C1 segment of cervical spinal cord (tissue), 14 donors: ENCODE measurements at regions not wholly inside any gene's neighbourhood (a gene's known extent, or its start where the extent isn't known, plus 50 kb on each side); places are given as distances from the start of the nearest gene placed in this dataset.

ENCODE experiments used
- DNase-seq, 14 donors: peaks; one replicate each; lab custom pipeline; 2025; lab: John Stamatoyannopoulos, UW

DNA sequence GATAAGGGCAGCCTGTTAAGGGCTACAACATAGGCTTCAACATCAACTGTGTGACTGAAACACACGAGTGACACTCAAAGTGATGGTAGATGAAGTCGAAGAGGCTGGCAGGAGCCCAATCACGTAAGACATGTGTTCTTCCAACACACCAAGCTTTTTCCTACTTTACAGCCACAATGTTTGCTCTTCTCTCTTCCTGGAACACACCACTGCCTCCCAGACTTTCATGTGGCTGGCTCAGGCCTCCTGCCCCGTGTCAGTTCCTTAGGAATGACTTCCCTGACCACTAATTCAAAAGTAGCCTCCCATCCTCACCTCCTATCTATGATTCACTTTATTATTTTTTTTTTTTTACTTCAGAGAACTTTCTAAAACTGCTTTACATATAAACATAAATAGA, 209.2 kb downstream of the GPAM start:
- no peak for DNase-seq

GRCh38 chr10:111976557-111976956, 207.0 kb downstream of the GPAM start:
- DNase-seq, result no peak

- peak in 1 of 14 donors; percentile 16 for DNase-seq
Measured at GRCh38 chr10:111984057-111984456, 199.5 kb downstream of the GPAM start.

DNA sequence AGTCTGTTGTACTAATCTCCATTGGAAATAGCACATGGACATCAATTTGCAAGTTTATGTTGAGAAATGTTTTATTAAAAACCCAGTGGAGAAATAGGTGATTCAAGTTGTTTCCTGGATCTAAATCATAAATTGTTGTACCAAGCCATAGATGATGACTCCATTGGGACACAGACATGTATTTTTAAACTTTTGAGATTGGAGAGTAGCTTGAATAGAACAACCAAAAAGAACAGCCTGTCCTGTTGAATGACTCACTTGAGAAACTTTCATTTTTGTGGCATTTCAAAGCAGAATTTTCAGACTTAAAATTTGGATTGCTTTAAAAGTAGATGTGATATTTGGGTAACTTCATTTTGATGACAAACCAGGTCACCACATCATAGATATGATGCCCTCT, 197.5 kb downstream of the GPAM start:
- DNase-seq, result no peak

- DNase-seq, result no peak
Measured at GRCh38 chr10:111988646-111989045, 194.9 kb downstream of the GPAM start.

DNA sequence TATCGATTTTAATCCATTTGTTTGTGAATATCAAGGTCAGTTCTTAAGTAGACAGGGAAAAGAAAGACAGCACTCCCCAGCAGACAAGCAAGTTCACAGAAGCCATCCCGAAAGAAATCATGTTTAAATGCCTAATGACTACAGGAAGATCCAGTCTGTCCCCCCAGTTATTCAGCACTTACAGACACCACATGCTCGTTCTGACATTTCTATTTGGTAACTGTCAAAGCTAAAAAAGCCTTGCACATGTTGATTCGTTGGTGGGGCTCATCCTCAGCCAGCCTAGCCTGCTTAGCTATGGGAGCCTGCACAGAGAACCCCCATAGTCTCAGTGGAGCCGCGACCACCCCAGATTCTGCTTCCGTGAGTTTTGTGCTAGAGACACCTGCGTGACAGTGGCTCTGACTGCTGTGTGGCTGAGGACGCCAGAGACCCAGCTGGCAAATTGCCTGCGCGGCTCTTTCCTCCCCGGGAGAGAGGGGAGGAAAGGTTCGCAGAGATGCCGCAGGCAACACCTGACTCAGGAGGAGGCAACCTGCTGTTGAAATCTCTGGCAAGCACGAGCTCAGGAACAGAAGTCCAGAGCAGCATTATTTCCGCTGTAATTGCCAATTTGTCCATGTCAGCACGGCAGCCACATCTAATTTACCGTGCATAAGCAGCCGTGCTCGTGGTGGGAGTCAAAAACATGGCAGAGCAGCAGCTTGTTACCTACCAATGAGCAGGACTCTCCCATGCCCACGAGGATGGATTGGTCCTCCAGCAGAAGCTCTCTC, 194.2 kb downstream of the GPAM start:
- DNase-seq, result peak in 1 of 14 donors; percentile 68

DNA sequence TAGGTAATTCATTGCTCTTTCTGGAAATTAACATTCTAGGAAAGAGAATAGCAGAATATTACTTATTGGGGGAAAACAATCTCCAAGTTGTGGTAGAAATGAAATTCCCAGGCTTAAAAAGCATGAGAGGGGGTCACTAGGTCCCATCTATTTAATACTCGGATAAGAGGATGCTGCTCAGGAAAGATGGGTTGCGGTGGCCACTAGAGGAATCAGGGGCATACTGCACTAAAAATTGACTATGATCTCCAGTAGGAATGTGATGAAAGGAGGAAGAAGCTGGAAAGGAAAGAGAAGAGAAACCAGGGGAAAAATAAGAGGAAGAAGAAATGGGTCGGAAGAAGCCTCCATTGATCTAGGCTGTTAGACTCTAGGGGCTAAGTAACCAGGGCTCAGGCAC, 192.8 kb downstream of the GPAM start:
- DNase-seq, result no peak

GRCh38 chr10:111993321-111993720, 190.2 kb downstream of the GPAM start:
- no peak for DNase-seq

GRCh38 chr10:111993872-111994426, 189.6 kb downstream of the GPAM start:
- no peak for DNase-seq

- no peak for DNase-seq
Measured at GRCh38 chr10:111996103-111996502, 187.5 kb downstream of the GPAM start.

DNA sequence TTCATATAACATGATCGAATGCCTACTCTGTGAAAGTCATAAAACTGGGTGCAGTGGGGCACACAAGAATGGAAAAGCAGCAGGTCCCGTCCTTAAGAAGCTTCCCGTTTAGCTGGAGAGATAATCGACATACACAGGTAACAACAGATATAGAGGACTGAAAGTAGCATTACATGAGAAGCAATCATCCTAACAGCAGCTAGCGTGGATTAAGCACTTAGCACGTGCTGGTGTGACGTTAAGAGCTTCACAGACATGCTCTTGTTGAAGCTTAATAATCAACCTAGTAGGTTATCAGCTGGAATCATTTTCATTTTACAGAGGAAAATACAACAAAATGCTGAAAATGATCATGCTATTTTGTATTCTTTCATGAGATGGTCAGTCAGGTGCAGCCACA, 184.8 kb downstream of the GPAM start:
- DNase-seq, result no peak

DNA sequence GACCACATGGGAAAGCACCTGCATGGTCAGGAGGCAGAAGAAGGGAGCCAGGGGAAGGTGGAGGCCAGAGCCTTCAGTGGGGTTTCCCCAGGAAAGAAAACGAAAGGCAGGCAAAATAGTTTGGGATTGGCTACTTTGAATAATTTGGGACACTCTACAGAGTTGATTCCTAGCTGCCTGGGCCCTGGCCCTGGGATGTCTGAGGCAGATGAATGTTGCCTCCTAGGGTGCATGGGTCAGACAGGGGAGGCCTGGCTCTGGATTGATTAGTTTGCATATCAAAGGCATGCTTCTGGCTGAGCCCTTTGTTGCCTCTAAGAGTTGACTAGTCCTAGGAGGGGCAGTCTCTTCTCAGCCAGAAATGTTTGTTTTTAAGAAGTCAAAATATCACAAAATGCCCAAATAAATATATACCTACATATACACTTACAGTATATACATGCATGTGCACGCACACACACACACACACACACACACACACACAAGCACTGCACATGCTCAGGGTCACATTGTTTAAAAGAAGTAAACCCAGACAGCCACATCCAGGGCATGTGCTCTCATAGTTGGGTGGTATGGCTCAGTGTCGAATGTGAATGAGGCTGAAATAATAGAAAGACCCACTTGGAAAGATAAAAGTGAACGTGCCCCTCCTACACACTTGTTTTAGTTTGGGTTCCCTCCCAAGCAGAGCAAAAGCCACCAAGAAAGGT, 184.2 kb downstream of the GPAM start:
- no peak for DNase-seq

GRCh38 chr10:111999915-112000302, 183.7 kb downstream of the GPAM start:
- no peak for DNase-seq

DNA sequence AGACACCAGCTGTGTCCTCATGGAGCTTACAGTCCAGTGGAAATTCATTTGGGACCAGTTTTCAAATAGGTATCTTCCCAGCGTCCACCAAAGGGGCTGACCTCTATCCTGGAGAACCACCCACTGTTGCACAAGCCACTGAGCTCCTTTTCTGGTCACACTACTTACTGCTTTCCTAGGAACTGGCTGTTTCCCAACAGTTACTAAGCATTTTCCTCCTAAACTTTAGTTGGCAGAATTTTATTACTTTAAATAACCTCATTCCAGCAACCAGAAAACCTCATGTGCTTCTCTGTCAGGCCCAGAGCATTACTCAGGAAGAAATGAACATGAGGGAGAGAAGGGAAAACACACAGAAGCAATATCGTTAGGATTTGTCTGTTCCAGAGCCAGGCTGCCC, 183.1 kb downstream of the GPAM start:
- no peak for DNase-seq

GRCh38 chr10:112002206-112002605, 181.4 kb downstream of the GPAM start:
- no peak for DNase-seq

GRCh38 chr10:112004075-112004474, 179.5 kb downstream of the GPAM start:
- no peak for DNase-seq

DNA sequence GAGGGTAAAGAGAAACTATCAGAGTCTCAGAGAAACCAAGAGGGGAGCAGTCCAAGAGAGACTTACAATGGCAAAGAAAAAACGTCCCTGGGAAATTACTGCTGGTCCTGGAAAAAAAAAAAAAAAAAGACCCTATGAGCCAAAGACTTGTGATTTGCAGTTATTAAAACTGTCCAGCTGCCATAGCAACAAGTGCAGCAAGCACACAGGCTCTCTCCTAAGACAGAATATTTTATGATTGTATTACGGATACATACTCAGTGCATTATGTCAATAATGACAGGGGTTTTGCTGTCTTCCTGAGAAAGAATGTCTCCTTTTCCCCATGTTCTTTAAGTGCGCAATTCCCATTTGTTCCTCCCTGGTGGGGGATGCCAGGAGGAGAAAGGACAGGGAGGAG, 178.5 kb downstream of the GPAM start:
- DNase-seq, result no peak

GRCh38 chr10:112006407-112006806, 177.2 kb downstream of the GPAM start:
- no peak for DNase-seq

DNA sequence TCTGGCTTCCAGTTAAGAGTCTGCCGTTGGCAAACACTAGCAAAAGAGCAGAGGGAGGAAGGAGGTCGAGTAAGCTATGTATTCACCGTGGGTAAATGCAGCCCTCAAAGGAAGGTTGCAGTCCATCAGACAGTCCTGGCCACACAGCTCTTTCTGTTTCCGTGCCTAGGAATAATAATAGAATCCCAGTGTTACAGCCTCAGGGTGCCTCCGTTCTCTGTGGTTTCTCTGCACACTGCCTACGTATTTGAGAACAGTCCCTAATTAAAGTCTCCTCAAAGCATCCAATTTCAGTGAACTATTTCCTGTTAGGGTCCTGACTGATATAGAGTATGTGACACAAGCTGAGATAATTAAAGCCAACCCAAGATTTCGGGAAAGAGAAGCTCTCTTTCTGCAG, 176.7 kb downstream of the GPAM start:
- DNase-seq, result no peak

DNA sequence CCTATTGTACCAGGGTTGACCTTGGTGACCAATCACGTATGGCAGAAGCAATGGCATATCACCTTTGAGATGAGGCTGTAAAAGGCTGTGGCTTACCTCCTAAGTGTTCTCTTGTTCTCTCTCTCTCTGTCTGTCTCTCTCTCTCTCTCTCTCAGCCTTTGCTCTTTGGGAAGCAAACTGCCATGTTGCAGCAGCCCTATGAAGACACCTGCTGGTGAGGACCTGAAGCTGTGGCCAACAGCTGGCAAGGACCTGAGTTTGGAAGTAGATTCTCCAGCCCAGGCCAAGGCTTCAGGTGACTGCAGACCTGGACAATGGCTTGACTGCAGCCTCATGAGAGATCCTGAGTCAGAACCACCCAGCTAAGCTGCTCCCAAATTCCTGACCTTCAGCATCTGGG, 161.4 kb downstream of the GPAM start:
- no peak for DNase-seq

GRCh38 chr10:112024079-112024478, 159.5 kb downstream of the GPAM start:
- no peak for DNase-seq

DNA sequence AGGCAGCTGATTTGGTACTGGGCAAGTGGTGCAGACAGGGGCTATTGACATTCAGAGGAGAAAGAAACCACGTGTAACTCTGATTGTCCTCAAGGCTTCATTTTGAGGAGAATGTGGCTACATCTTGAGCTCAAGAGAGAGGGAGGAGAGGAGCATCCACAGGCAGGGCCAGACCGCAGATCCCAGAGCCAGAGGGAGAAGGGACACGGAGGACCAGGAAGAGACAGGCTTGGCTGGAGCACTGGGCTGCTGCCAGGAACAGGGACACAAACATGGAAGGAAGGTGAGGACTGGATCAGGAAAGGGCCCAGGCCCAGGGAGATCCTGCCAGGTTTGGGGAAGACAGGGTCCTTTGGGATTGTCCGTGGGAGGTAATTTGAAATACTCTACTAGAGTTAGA, 158.3 kb downstream of the GPAM start:
- DNase-seq, result no peak

GRCh38 chr10:112026438-112026837, 157.1 kb downstream of the GPAM start:
- DNase-seq, result no peak
